GM19240 (cell line): ENCODE measurements at regions not wholly inside any gene's neighbourhood (a gene's known extent, or its start where the extent isn't known, plus 50 kb on each side); places are given as distances from the start of the nearest gene placed in this dataset.

Source experiments
- DNase-seq: peaks from one replicate; pipeline ENCODE4 v3.0.0; 2011; ENCODE audit warnings: low spot score; ENCODE audit not compliant: insufficient read length

DNA sequence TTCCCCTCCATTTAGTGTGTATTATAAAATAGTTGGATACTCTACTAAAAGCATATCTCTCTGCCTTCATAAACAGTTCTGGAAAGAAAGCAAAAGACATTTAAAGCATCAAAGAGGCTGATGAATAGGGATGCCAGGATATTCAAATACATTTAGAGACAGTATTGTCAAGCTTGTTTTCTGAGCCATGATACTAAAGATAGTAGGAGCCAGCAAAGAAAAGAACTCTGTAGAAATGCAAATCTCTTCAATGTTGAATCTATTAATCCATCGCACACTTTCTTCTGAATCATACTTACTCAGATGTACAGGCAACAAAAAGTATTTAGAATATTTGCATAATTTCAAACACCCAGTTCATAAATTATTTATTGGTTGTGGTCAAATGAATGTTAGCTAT, 207.1 kb upstream of the MEF2C start:
- DNase-seq: no peak

DNA sequence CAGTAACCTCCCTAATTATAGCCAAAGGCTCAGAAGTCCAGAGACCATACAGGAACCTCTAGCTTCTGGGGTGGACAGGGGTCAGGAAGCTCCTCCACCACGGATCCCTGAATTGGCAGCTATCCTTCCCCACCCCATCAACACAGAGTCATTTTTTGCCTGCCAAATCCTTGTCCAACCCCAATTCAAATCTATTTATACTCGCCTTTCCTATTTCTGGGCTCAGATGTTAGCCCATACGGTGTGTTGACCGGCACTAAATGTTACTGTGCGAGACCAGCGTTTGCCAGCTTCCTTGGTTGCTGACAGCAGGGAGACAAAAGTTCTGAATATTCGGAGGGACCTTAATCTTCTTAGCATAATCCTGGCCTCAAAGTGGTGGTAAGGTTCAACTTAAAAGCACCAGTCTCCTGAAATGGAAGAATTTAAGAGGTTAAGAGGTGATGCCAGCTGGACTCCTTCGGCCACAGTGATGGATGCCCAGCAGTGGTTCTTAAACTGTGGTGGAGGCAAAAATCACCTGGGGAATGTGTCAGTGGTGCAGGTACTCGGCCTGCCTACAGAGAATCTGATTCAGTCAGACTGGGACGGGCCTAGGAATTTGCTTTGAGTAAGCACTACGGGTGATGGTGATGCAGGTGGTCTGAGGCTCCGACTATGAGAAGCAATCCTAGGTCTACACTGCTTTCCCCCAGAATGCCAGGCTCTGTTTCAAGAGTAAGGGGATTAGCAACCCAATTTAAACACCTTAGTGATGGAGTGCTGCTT, 204.8 kb upstream of the MEF2C start:
- DNase-seq: no peak

DNA sequence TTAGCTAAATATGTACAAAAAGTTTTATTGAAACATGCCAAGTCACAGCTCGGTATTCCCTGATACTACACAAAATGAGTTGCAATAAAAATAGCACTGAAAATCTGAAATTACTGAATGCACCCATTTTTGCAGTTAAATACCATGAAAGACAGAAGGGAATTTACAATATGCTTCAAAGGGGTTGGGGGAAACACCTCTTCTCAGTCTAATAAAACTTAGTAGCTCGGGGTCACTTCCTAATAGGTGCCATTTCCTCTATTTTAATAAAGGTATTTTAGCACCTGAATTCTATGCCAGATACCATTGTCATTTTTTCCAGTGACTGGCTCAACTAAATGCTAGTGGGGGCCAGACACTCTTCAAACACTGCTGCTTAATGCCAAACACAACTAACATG, 204.1 kb upstream of the MEF2C start:
- no peak for DNase-seq

DNA sequence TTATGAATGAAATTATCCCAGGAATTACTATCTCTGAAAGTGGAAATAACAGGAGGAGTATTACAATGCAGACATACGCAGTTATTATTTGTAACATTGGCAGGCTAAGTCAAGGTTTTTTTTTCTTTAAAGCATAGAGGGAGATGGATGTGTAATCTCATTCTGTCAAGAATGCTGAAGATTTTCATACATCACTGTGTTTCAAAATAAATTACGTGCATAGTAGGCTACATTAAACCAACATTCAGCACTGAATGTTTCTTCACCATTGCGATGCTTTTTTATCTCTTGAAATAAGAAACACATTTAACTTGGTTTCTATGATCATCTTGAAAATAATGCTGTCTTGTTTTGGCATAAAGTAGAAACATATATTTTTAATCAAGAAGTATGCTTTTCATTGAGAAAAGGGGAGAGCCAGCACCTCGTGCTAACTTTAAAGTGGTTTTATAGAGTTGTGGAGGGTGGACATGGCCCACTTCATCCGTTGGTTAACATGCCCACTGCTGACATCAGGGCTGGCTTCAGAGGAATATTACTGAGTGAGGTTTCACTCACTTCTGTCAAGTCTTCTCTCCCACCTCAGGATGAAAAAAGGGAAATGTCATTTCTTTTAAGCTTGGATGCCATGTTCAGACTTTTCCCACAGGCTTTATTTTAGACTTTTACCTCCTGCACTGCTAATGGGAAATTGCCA, 203.6 kb upstream of the MEF2C start:
- no peak for DNase-seq

DNA sequence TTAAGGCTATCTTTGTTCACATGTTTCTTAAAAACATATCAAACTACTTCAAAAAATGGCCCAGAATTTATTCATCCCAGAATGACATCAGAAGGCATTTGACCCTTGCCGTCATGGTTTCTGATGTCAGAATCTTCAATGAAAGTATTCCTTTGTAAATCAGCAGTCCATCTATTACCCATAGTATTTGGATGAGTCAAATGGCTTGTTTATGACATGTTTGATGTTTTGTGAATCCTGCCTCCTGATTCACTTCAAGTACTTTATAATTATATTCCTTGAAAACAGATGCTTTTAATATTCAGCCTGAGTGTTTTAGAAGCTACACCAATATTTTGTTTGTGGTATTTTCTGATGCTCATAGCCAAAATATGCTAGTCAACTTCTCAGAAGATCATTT, 200.8 kb upstream of the MEF2C start:
- DNase-seq: no peak

DNA sequence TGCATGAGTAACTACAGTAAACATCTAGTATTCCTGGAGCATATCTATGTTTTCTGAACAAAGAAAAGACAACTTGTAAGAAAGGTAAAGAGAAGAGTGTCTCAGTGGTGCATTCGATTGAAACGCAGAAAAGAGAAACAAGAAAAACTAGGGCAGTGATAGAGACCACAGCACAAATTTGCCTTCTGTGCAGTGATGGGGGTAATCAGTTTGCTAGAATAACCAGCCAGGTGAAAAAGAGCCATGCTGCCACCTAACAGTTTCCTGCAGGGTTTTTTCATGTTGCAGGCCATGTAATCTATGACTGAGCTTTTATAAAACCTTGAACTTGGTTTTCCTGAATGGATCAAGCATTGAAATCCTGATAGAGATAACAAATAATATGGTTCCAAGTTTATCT, 198.4 kb upstream of the MEF2C start:
- peak; percentile 14 for DNase-seq

DNA sequence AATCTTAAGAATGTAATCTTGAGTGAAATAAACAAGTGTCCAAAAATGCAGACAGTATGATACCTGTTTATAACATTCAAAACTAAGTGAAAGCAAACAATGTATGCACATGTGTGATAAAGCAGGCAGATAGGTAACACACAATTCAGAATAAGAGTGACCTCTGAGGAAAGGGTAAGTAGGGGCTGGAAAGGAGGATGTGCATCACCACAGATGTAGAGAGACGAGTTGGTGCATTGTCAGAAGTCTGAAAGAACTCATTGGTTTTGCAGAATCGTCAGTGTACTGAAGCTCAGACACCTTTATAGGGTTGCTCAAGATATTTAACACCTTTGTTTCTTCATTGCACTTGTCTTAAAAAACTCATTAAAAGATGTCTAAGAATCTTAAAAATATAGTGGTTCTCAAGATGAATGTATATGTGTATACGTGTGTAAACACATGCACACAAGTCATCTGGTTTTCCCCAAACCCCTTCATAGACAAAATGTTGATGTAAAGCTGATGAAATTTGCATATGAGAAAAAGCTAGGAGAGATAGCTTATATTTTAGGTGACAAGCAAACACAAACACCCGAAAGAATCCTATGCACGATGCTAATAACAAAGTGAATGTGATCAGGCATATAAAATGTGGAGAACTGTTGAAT, 197.6 kb upstream of the MEF2C start:
- no peak for DNase-seq

DNA sequence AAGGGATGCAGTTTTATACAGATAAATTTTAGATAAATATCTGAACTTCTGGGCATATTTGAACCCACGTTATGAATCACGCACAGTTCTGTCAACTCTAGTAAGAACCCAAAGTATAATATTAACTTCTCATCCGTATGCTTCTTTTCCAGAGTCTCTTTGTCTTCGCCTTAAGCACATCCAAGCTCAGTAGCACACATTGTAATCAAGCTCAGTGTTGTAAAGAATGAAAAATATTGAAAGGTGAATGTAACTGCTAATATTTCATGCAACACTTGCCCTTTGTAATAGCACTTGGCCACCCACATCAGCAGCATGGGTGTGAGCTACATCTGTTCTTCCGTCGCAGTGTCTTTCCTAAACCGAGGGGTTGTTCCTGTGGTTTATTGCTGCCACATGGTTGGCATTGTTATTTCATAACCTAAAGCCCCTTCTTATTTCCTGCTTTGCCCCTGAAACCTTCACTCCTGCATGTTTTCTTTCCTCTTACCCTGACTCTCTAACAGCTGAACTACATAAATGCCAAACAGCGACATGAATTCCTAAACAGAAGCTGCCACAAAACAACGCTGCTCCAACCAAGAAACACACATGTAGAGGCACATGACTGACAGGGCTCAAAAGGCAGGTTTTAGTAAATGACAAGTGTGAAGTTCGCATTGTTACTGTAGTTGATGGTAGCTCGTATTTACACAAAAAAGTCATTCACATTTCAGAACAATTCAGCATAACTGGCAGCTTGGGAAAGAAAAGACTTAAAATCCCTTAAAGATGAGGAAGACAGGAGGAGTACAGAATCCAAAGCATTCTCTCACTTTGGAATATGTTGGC, 190.1 kb upstream of the MEF2C start:
- no peak for DNase-seq

DNA sequence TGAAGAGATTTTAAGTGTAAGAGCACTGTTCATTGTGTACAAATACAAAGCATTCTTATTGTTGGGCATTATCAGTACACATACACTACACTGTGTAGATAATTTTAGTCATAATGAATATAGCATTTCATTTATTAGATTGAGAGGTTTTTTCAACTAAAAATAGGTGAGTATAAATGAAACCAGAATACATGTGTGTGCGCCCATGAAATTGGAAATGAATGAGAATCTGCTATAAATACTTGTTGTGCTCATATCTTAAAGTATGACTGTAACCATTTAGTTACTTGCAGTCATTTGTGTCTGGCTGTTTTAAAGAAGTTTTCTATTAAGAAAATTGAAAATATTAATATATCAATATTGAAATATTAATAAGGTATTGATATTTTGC, 189.0 kb upstream of the MEF2C start:
- no peak for DNase-seq

DNA sequence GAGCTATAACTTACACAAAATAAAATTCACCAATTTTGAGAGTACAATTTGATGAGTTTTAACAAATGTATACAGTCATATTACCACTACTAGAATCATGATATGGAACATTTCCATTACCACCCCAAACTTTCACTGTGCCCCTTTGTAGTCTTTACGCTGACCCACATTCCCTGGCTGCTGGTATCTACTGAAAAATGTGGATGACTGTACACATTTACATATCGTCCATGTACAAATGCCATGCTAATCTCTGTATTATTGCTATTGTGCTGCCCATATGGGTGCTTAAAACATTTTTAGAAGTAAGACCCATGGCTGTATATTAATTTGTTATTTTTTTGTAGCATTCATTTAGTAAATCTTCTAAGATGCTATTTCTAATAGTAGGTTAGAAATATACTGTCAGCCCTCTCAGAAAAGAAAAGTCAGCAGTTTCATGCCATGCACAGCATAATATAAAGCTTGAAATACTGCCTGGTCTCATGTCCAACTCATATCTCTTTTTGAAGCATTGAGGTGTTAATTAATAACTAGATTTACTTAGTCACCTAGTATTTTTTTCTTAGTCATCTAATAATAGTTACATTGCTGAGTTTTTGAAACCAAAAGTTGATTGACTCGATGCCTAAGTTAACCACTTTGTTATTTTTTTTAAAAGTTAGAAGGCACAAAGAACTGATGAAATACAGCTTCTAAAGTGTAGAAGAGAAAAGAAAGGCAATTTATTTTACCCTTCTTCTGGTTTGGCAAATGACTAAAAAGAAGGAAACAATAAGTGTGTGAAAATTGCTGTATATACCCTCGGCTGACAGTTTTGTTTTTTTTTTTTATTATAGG, 188.3 kb upstream of the MEF2C start:
- DNase-seq: no peak

DNA sequence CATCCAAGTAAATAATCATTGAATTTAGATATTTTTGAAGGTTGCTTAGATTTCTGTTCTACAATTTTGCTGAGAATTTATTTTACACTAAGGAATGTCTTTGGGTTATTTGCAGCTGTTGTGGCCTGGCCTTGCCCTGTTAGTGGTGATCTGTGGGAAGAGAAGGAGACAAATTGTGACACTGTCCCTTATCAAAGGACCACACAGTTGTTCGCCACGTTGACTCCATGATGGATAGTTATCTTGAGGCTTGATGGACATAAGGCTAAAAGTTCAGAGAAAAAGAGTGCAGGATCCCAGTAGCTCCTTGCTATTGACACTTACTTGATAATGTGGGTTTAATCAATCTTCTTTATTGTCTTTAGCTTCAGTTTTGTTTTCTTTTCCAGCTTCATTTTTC, 186.6 kb upstream of the MEF2C start:
- DNase-seq: no peak

DNA sequence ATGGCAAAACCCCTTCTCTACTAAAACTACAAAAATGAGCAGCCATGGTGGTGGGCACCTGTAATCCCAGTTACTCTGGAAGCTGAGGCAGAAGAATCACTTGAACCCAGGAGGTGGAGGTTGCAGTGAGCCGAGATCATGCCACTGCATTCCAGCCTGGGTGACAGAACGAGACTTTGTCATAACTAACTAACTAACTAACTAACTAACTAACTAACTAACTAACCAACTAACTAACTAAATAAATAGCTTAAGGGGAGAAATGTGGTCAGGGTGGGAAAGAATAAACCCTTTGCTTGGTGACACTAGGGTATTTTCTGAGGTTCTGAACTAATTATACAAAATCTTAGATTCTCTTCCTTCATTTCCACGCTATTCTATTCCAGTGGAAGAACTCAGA, 184.4 kb upstream of the MEF2C start:
- DNase-seq: no peak

DNA sequence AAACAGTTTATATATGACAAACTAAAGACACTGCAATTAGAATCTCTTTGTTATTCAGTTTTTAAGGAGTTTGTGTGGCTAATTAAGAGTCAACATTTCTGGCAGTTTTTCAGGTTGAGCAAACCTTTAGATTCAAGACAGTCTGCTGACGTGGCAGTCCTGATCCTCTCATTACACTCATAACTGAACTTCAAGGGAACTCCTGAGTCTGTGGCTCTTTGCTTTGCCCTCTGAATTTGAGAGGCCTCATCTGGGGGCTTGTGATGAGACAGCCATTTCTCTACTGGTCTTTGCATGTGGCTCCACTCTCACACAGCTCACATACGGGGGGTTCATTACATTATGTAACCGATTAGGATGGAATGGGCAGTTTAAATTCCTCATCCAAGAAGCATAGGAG, 182.9 kb upstream of the MEF2C start:
- no peak for DNase-seq

DNA sequence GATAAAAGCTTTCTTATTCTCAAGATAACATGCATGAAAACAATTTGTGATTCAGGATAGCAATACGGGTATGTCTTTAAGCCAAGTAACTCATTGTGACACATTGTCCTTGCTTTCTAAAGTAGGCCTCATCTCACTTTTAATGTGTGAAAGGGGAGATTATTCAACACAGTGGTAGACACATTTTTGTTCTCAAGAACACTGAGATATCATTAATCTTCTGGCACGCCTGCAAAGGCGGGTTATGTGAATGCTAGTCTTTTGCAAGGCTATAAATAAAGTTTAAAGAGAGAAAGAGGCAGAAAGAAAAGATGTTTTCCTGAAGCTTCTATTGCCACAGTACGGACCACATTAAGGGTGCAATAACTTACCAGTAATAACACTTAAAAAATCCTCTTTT, 181.8 kb upstream of the MEF2C start:
- no peak for DNase-seq

DNA sequence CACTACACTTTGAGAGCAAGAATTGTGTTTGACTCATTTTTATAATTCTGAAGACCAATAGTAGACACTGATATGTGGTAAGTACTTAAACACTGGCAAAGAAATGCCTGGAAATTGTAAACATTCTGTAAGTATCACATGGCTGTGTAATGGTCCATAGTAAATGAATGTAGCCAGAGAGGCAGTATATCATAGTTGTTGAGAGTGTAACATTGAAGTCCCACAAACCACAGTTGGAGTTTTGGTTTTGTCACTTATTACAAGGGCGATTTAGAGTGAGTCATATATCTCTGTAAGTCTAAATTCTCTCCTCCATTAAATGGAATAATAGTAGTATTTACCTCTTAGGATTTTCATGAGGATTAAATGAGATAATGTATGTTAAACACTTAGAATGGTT, 181.1 kb upstream of the MEF2C start:
- no peak for DNase-seq

DNA sequence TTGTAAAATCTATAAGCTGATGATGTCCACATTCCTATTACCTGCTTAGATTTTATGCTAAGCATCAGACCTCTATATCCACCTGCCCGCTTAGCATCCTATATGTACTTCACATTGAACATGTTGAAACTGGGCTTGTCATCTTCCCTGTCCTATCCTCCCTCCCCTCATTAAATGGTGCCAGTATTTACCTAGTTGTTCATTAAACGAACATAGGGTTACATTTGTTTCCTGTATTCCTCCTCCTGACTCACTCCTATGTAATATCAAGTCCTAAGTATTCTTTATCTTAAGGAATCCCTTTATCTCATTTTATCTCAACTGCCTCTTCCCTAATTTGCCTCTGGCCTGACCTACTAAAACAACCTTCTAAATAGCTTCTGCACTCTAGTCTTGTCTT, 177.8 kb upstream of the MEF2C start:
- no peak for DNase-seq

DNA sequence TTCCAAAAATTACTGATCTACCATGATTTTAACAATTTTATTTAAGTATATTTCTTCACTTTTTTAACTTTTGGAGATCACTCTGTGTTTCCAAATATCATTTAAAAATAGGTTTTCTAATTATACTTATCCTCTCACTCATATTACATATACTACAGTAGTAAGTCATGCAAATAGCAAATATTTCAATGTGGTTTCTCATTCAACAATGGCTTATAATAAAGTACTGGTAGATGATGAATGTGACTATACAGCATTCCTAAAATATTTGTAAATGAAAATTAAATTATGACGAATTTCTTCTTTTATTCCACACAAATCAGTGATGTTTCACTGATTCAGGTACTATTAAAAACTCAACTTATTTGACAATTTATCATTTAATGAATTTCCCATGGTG, 176.3 kb upstream of the MEF2C start:
- no peak for DNase-seq

DNA sequence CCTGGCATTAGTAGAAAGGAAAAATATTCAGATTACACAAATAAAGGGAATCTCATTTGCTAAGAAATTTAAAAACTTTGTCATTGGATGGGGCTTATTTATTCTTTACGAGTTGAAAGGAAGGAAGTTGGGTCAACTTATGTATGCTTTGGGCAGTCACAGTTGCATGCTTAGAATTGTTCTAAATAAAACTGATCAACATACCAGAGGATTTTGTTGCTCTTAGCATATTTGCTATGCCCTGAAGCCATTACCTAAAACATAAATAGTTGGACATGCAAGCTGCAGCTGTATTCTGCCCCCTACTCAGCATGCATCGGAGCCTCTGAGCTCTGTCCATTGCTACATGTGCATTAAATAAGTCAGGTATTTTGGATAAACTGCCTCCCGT, 172.7 kb upstream of the MEF2C start:
- DNase-seq: no peak

DNA sequence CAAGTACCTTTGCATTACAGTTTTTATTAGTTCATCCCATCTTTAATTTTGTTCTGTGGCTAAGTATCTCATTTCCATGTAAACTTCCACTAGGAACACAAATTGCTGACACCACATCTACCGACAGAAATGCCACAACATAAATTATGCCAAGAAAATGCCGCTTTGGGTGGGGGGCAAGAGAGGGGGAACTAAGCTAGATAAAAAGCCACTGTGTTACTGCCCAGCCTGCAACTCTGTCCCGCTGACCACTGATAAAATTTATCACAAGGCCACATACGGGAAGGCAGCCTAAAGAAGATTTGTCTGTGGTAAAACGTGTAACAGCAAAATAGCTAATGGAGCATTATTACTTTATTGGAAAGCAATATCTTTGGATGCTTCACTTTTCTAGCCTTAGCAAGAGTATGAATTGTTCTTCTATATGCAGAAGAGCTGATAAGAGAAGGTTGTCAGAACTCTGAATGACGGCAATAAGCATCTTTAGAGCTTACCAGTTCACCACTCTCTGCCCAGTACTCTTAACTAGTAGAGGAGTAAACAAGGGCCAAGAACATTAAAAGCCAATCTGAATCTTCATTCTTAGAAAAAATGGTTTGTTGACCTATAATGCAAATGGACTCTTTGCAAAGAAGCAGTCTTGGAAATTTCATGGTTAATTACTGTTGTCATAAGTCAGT, 172.2 kb upstream of the MEF2C start:
- no peak for DNase-seq

DNA sequence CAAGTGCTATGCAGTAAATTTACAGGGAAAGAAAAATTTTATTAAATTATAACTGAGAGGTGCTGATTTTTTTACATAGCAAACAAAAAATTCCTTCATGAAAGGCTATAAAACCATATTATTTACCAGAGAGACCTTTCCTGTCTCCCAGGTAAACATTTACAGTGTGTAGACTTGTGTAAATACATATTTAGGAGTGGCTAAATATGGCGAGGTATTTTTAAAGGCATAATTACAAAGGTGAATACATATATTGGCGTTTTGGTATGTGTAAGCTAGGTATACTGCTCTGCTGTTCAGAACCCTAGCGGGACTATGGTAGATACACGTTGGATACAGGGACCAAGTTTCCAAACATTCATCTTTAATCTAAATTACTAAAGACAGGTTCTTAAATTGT, 170.6 kb upstream of the MEF2C start:
- DNase-seq: no peak
